H1 (cell line): ENCODE measurements at regions not wholly inside any gene's neighbourhood (a gene's known extent, or its start where the extent isn't known, plus 50 kb on each side); places are given as distances from the start of the nearest gene placed in this dataset.

Experiments used
- ASH2L ChIP-seq: fragments of 200-600, 300-600 bp; sonication (generic); IDR thresholded peaks from one replicate; pipeline ENCODE4 v1.7.1; 2017; ENCODE audit warnings: low read length
- BCL11A ChIP-seq, 2 experiments: IDR thresholded peaks; one replicate each; pipeline ENCODE4 v1.6.1; 2011; ENCODE audit warnings: low read depth in 2 of 2, low read length in 2 of 2, mild to moderate bottlenecking in 2 of 2
- CBX8 ChIP-seq: fragments of 300-800, 300-1000 bp; sonication (generic); IDR thresholded peaks from 2 replicates; pipeline ENCODE4 v1.7.1; 2016; ENCODE audit warnings: low read depth, low read length, borderline replicate concordance
- EZH2 ChIP-seq: fragments of 200-600 bp; sonication (generic); IDR thresholded peaks from 2 replicates; pipeline ENCODE4 v1.7.1; 2012; ENCODE audit warnings: low read depth, mild to moderate bottlenecking, moderate library complexity, low read length, inconsistent platforms; ENCODE audit not compliant: severe bottlenecking
- NRF1 ChIP-seq: IDR thresholded peaks from 2 replicates; pipeline ENCODE4 v1.6.1; 2011; ENCODE audit warnings: mild to moderate bottlenecking, low read depth, low read length, improper control_type of control experiment
- SAP30 ChIP-seq: fragments of 300-600 bp; sonication (generic); IDR thresholded peaks from 2 replicates; pipeline ENCODE4 v1.7.1; 2012; ENCODE audit warnings: low read length, moderate library complexity, mild to moderate bottlenecking, inconsistent platforms; ENCODE audit not compliant: insufficient read depth, insufficient replicate concordance
- SIRT6 ChIP-seq: IDR thresholded peaks from one replicate; pipeline ENCODE4 v1.7.1; 2012; ENCODE audit warnings: low read length, inconsistent platforms
- TF ChIP-seq, protein P1 (sequence below), 3 experiments: IDR thresholded peaks; 1 replicate in 2 of 3; 2 replicates in 1 of 3; pipeline versions ENCODE4 v1.5.1 to v1.6.1; 2011; ENCODE audit warnings: low read length in 3 of 3, mild to moderate bottlenecking in 3 of 3, inconsistent platforms in 2 of 3, low read depth in 1 of 3, moderate library complexity in 1 of 3; ENCODE audit not compliant: insufficient read depth in 1 of 3; ENCODE audit errors: control extremely low read depth in 1 of 3

DNA sequence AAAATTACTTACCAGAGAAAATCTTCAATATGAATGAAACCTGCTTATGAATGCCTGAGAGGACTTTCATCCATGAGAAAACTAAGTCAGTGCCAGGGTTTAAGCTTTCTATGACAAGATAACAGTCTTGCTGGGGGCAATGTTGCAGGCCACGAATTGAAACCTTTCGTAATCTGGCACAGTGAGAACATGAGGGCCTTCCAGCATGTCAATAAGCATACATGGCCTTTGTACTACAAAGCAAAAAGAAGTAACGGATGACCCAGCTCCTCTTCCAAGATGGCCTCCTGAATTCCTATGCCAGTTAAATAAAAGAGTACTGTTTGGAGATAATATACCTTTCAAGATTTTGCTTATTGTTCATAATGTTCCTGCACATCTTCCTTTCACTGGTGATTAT is 270.6 kb upstream of the PHF14 start (continued):
- TF ChIP-seq, protein P1, sequence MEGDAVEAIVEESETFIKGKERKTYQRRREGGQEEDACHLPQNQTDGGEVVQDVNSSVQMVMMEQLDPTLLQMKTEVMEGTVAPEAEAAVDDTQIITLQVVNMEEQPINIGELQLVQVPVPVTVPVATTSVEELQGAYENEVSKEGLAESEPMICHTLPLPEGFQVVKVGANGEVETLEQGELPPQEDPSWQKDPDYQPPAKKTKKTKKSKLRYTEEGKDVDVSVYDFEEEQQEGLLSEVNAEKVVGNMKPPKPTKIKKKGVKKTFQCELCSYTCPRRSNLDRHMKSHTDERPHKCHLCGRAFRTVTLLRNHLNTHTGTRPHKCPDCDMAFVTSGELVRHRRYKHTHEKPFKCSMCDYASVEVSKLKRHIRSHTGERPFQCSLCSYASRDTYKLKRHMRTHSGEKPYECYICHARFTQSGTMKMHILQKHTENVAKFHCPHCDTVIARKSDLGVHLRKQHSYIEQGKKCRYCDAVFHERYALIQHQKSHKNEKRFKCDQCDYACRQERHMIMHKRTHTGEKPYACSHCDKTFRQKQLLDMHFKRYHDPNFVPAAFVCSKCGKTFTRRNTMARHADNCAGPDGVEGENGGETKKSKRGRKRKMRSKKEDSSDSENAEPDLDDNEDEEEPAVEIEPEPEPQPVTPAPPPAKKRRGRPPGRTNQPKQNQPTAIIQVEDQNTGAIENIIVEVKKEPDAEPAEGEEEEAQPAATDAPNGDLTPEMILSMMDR (IDR thresholded peaks at IDR 0.05; ENCODE audit: control extremely low read depth in 1 of 3, insufficient read depth in 1 of 3, low read depth in 1 of 3, low read length in 3 of 3): no peak
- TF ChIP-seq BCL11A (IDR thresholded peaks at IDR 0.05; ENCODE audit: low read depth in 2 of 2, low read length in 2 of 2): no peak
- no peak for TF ChIP-seq CBX8
- TF ChIP-seq NRF1: no peak
- no peak for TF ChIP-seq SAP30
- TF ChIP-seq ASH2L: no peak
- TF ChIP-seq SIRT6: no peak
- no peak for TF ChIP-seq EZH2
